GM23248 (cell line): ENCODE measurements at regions not wholly inside any gene's neighbourhood (a gene's known extent, or its start where the extent isn't known, plus 50 kb on each side); places are given as distances from the start of the nearest gene placed in this dataset.

Experiments
- DNase-seq: peaks from one replicate; pipeline ENCODE4 v3.0.0-alpha.2; 2015
- H2AFZ ChIP-seq: fragments of 200-600 bp; sonication (generic); 2 replicates; pipeline ENCODE4 v1.6.1; 2016; ENCODE audit warnings: antibody characterized with exemption
- H3F3A ChIP-seq: fragments of 200-600 bp; sonication (generic); 2 replicates; pipeline ENCODE4 v1.6.1; 2016; ENCODE audit warnings: mild to moderate bottlenecking, antibody characterized with exemption, mixed run types; ENCODE audit not compliant: insufficient read depth
- H3K27ac ChIP-seq: fragments of 200-600 bp; sonication (generic); 2 replicates; pipeline ENCODE4 v1.5.1; 2016; ENCODE audit warnings: mild to moderate bottlenecking
- H3K27me3 ChIP-seq: fragments of 200-600 bp; sonication (generic); replicated peaks from 2 replicates; pipeline ENCODE4 v1.6.1; 2016; ENCODE audit warnings: mild to moderate bottlenecking; ENCODE audit not compliant: insufficient read depth
- H3K36me3 ChIP-seq: fragments of 200-600 bp; sonication (generic); 2 replicates; pipeline ENCODE4 v1.6.1; 2016; ENCODE audit warnings: low read depth, mild to moderate bottlenecking
- H3K4me1 ChIP-seq: fragments of 200-600 bp; sonication (generic); 2 replicates; pipeline ENCODE4 v1.6.1; 2016; ENCODE audit warnings: mild to moderate bottlenecking; ENCODE audit not compliant: insufficient read depth
- H3K4me2 ChIP-seq: fragments of 200-600 bp; sonication (generic); one replicate; pipeline ENCODE4 v1.6.1; 2016; ENCODE audit warnings: mild to moderate bottlenecking; ENCODE audit not compliant: unreplicated experiment
- H3K4me3 ChIP-seq: fragments of 200-600 bp; sonication (generic); 2 replicates; pipeline ENCODE4 v1.5.1; 2016; ENCODE audit warnings: mild to moderate bottlenecking
- H3K79me2 ChIP-seq: fragments of 200-600 bp; sonication (generic); 2 replicates; pipeline ENCODE4 v1.6.1; 2016; ENCODE audit warnings: mild to moderate bottlenecking; ENCODE audit not compliant: insufficient read depth
- H3K9ac ChIP-seq: fragments of 200-600 bp; sonication (generic); 2 replicates; pipeline ENCODE4 v1.6.1; 2016; ENCODE audit warnings: mild to moderate bottlenecking
- H3K9me2 ChIP-seq: fragments of 200-600 bp; sonication (generic); 2 replicates; pipeline ENCODE4 v1.6.1; 2016; ENCODE audit warnings: mixed run types, mild to moderate bottlenecking, moderate library complexity; ENCODE audit not compliant: insufficient read depth
- H3K9me3 ChIP-seq: fragments of 200-600 bp; sonication (generic); one replicate; pipeline ENCODE4 v1.6.1; 2017; ENCODE audit warnings: low read depth
- H4K20me1 ChIP-seq: fragments of 200-600 bp; sonication (generic); 2 replicates; pipeline ENCODE4 v1.6.0; 2016; ENCODE audit not compliant: insufficient read depth
- EZH2 ChIP-seq: fragments of 200-600 bp; sonication (generic); IDR thresholded peaks from 2 replicates; pipeline ENCODE4 v1.6.1; 2018; ENCODE audit warnings: antibody characterized with exemption, mild to moderate bottlenecking; ENCODE audit not compliant: insufficient read depth, poor library complexity, severe bottlenecking
- EZH2phosphoT487 ChIP-seq: fragments of 200-600 bp; sonication (generic); IDR thresholded peaks from 2 replicates; pipeline ENCODE4 v1.6.1; 2018; ENCODE audit warnings: antibody characterized with exemption, moderate library complexity, mild to moderate bottlenecking, low read depth; ENCODE audit not compliant: insufficient read depth
- WGBS, 2 experiments: methylation state at CpG; one replicate each; pipeline ENCODE4 v1.1.6; 2015 to 2017; ENCODE audit warnings: low lambda C conversion rate in 2 of 2, low coverage in 1 of 2; ENCODE audit errors: missing lambda C conversion rate in 2 of 2; 5-methylcytosine and 5-hydroxymethylcytosine counted together
- in situ Hi-C: fragments of 300-500 bp; cut with MboI; formaldehyde crosslinking; loops from 2 replicates; pipeline ENCODE4 v1.15.0; 2020

GRCh38 chr20:54746796-54747195 is 271.4 kb downstream of the DOK5 start:
- H3K9me3 ChIP-seq = peaks cover 3% of the 10 kb centered on the region
- H3K36me3 ChIP-seq = no peaks in the 10 kb centered on the region
- H3K4me3 ChIP-seq = no peak overlapping the region
- no peak for DNase-seq
- WGBS, 2 experiments = 7 to 12% methylated on average over 2 of the region's 2 CpGs
- no peak overlapping the region for H3K4me2 ChIP-seq
- H3K27ac ChIP-seq = no peak overlapping the region
- no peaks in the 10 kb centered on the region for H3F3A ChIP-seq
- no peak overlapping the region for H2AFZ ChIP-seq
- no peaks in the 10 kb centered on the region for H3K4me1 ChIP-seq
- no peaks in the 10 kb centered on the region for H3K9me2 ChIP-seq
- H4K20me1 ChIP-seq = no peaks in the 10 kb centered on the region
- in situ Hi-C loops = no loop called here
- H3K79me2 ChIP-seq = no peaks in the 10 kb centered on the region
- H3K9ac ChIP-seq = no peak overlapping the region
- H3K27me3 ChIP-seq = no peaks in the 10 kb centered on the region
- no peak for TF ChIP-seq EZH2
- no peak for TF ChIP-seq EZH2phosphoT487

- no peaks in the 10 kb centered on the region for H3K27me3 ChIP-seq
- no peaks in the 10 kb centered on the region for H3K9me2 ChIP-seq
- no peak overlapping the region for H3K4me2 ChIP-seq
- H3F3A ChIP-seq = no peaks in the 10 kb centered on the region
- no peak overlapping the region for H3K27ac ChIP-seq
- DNase-seq = no peak
- H3K4me3 ChIP-seq = no peak overlapping the region
- H3K9ac ChIP-seq = no peak overlapping the region
- no peak overlapping the region for H2AFZ ChIP-seq
- no peaks in the 10 kb centered on the region for H3K79me2 ChIP-seq
- H3K9me3 ChIP-seq = peaks cover 3% of the 10 kb centered on the region
- 28 to 34% methylated on average over 5 of the region's 5 CpGs for WGBS, 2 experiments
- H4K20me1 ChIP-seq = no peaks in the 10 kb centered on the region
- TF ChIP-seq EZH2 (no peak), EZH2phosphoT487 (no peak)
- no peaks in the 10 kb centered on the region for H3K4me1 ChIP-seq
- H3K36me3 ChIP-seq = no peaks in the 10 kb centered on the region
- in situ Hi-C loops = no loop called here
Measured at GRCh38 chr20:54745780-54746179, 270.4 kb downstream of the DOK5 start.

- Histone ChIP-seq H2AFZ (no peak overlapping the region), H4K20me1 (no peaks in the 10 kb centered on the region), H3K36me3 (no peaks in the 10 kb centered on the region), H3K27ac (no peak overlapping the region), H3K9me3 (peaks cover 3% of the 10 kb centered on the region), H3K4me1 (no peaks in the 10 kb centered on the region), H3K9me2 (no peaks in the 10 kb centered on the region), H3F3A (no peaks in the 10 kb centered on the region), H3K27me3 (no peaks in the 10 kb centered on the region), H3K79me2 (no peaks in the 10 kb centered on the region), H3K4me3 (no peak overlapping the region), H3K9ac (no peak overlapping the region), H3K4me2 (no peak overlapping the region)
- TF ChIP-seq EZH2 (no peak), EZH2phosphoT487 (no peak)
- in situ Hi-C loops = no loop called here
- WGBS, 2 experiments = 20 to 30% methylated on average over 2 of the region's 2 CpGs
- DNase-seq = no peak
Measured at GRCh38 chr20:54744097-54744496, 268.7 kb downstream of the DOK5 start.

- WGBS, 2 experiments = 24 to 37% methylated on average over 1 of the region's 1 CpG
- no peaks in the 10 kb centered on the region for H4K20me1 ChIP-seq
- H3K4me1 ChIP-seq = no peaks in the 10 kb centered on the region
- TF ChIP-seq EZH2 (no peak), EZH2phosphoT487 (no peak)
- in situ Hi-C loops = no loop called here
- DNase-seq = no peak
- no peaks in the 10 kb centered on the region for H3K27me3 ChIP-seq
- H3K4me3 ChIP-seq = no peak overlapping the region
- H3K9me2 ChIP-seq = no peaks in the 10 kb centered on the region
- no peak overlapping the region for H3K4me2 ChIP-seq
- H3F3A ChIP-seq = no peaks in the 10 kb centered on the region
- no peak overlapping the region for H2AFZ ChIP-seq
- H3K36me3 ChIP-seq = no peaks in the 10 kb centered on the region
- no peak overlapping the region for H3K27ac ChIP-seq
- H3K9ac ChIP-seq = no peak overlapping the region
- no peaks in the 10 kb centered on the region for H3K79me2 ChIP-seq
- peaks cover 3% of the 10 kb centered on the region for H3K9me3 ChIP-seq
Measured at GRCh38 chr20:54742193-54742592, 266.8 kb downstream of the DOK5 start.

GRCh38 chr20:54736421-54736820 is 261.0 kb downstream of the DOK5 start:
- Histone ChIP-seq H3K9me2 (no peaks in the 10 kb centered on the region), H3K27ac (no peak overlapping the region), H3K4me1 (no peaks in the 10 kb centered on the region), H3K9me3 (no peaks in the 10 kb centered on the region), H2AFZ (no peak overlapping the region), H3F3A (no peaks in the 10 kb centered on the region), H3K79me2 (no peaks in the 10 kb centered on the region), H3K4me3 (no peak overlapping the region), H3K4me2 (no peak overlapping the region), H3K27me3 (no peaks in the 10 kb centered on the region), H3K36me3 (no peaks in the 10 kb centered on the region), H3K9ac (no peak overlapping the region), H4K20me1 (no peaks in the 10 kb centered on the region)
- WGBS, 2 experiments = 1 to 3% methylated on average over 4 of the region's 4 CpGs
- no peak for DNase-seq
- in situ Hi-C loops = no loop called here
- TF ChIP-seq EZH2phosphoT487 (no peak), EZH2 (no peak)
